GM18870 (cell line): ENCODE measurements at regions not wholly inside any gene's neighbourhood (a gene's known extent, or its start where the extent isn't known, plus 50 kb on each side); places are given as distances from the start of the nearest gene placed in this dataset.

Source experiments
- ATAC-seq: cut with Tn5 transposase; IDR thresholded peaks from one replicate; pipeline ENCODE4 v1.9.1; 2021; ENCODE audit warnings: moderate library complexity; ENCODE audit not compliant: unreplicated experiment

GRCh38 chr5:161235569-161235968 is 311.0 kb downstream of the GABRB2 start:
- no peak for ATAC-seq

GRCh38 chr5:161233553-161233952 is 313.0 kb downstream of the GABRB2 start:
- ATAC-seq, result no peak

GRCh38 chr5:161230221-161230620 is 316.3 kb downstream of the GABRB2 start:
- ATAC-seq, result no peak

GRCh38 chr5:161219816-161220215 is 326.7 kb downstream of the GABRB2 start:
- no peak for ATAC-seq

- ATAC-seq, result no peak
These were observed 329.6 kb downstream of the GABRB2 start for GRCh38 chr5:161216877-161217276.

GRCh38 chr5:161212123-161212712 is 334.3 kb downstream of the GABRB2 start:
- ATAC-seq, result no peak

- no peak for ATAC-seq
These were observed 345.0 kb downstream of the GABRB2 start for GRCh38 chr5:161201558-161201957.

- ATAC-seq, result no peak
These were observed 338.8 kb upstream of the ATP10B start for GRCh38 chr5:161190778-161191177.

- no peak for ATAC-seq
These were observed 338.1 kb upstream of the ATP10B start for GRCh38 chr5:161190086-161190485.

- no peak for ATAC-seq
These were observed 337.4 kb upstream of the ATP10B start for GRCh38 chr5:161189452-161189851.

GRCh38 chr5:161183559-161183958 is 331.5 kb upstream of the ATP10B start:
- ATAC-seq, result no peak

GRCh38 chr5:161176221-161176620 is 324.2 kb upstream of the ATP10B start:
- no peak for ATAC-seq

- ATAC-seq, result no peak
These were observed 317.8 kb upstream of the ATP10B start for GRCh38 chr5:161169776-161170175.

GRCh38 chr5:161167016-161167767 is 315.2 kb upstream of the ATP10B start:
- no peak for ATAC-seq

GRCh38 chr5:161165998-161166660 is 314.1 kb upstream of the ATP10B start:
- no peak for ATAC-seq

GRCh38 chr5:161157925-161158324 is 305.9 kb upstream of the ATP10B start:
- no peak for ATAC-seq

- no peak for ATAC-seq
These were observed 303.4 kb upstream of the ATP10B start for GRCh38 chr5:161155451-161155850.

- no peak for ATAC-seq
These were observed 300.5 kb upstream of the ATP10B start for GRCh38 chr5:161152415-161152940.

- no peak for ATAC-seq
These were observed 298.5 kb upstream of the ATP10B start for GRCh38 chr5:161150441-161150988.

GRCh38 chr5:161149078-161149477 is 297.1 kb upstream of the ATP10B start:
- no peak for ATAC-seq

GRCh38 chr5:161138751-161139455 is 286.9 kb upstream of the ATP10B start:
- ATAC-seq, result no peak
